Subcutaneous abdominal adipose tissue (tissue), 5 donors: ENCODE measurements at regions not wholly inside any gene's neighbourhood (a gene's known extent, or its start where the extent isn't known, plus 50 kb on each side); places are given as distances from the start of the nearest gene placed in this dataset.
A peak's percentile ranks its signal among the peaks of the same experiment; 100 is the strongest.
"Not testable (repeated sequence)": the region's sequence is repeated elsewhere in the genome, so short reads cannot be mapped to it uniquely, and the experiment has no call there.

Experiments used
- H3K27ac ChIP-seq: one replicate; pipeline ENCODE4 v1.7.0; 2013; ENCODE audit warnings: low read depth, mild to moderate bottlenecking, inconsistent platforms, low read length, moderate library complexity
- H3K27me3 ChIP-seq, 5 donors: one replicate each; pipeline ENCODE4 v1.7.0; 2013; ENCODE audit warnings: low read length in 5 of 5, inconsistent platforms in 1 of 5; ENCODE audit not compliant: control insufficient read depth in 5 of 5, insufficient read depth in 4 of 5
- H3K36me3 ChIP-seq, 5 donors: one replicate each; pipeline ENCODE4 v1.7.0; 2013; ENCODE audit warnings: low read length in 5 of 5; ENCODE audit not compliant: control insufficient read depth in 5 of 5, insufficient read depth in 5 of 5
- H3K4me1 ChIP-seq, 5 donors: one replicate each; pipeline ENCODE4 v1.7.0; 2013; ENCODE audit warnings: low read length in 5 of 5, mild to moderate bottlenecking in 3 of 5, moderate library complexity in 1 of 5; ENCODE audit not compliant: control insufficient read depth in 5 of 5, insufficient read depth in 5 of 5
- H3K4me3 ChIP-seq, 5 donors: one replicate each; pipeline ENCODE4 v1.7.0; 2013; ENCODE audit warnings: low read length in 5 of 5, low read depth in 1 of 5
- H3K9ac ChIP-seq, 5 donors: one replicate each; pipeline ENCODE4 v1.7.0; 2013; ENCODE audit warnings: low read length in 5 of 5, mild to moderate bottlenecking in 4 of 5, moderate library complexity in 3 of 5
- H3K9me3 ChIP-seq, 5 donors: one replicate each; pipeline ENCODE4 v1.7.0; 2013; ENCODE audit warnings: low read length in 5 of 5; ENCODE audit not compliant: control insufficient read depth in 5 of 5
- donor health status: healthy.
- donor health status: healthy.
- donor health status: healthy.
- donor health status: healthy.
- donor health status: healthy.

- Histone ChIP-seq H3K9me3 (no peaks in the 10 kb centered on the region), H3K4me1 (no peaks in the 10 kb centered on the region), H3K27me3 (no peaks in the 10 kb centered on the region), H3K4me3 (no peak overlapping the region), H3K36me3 (no peaks in the 10 kb centered on the region), H3K27ac (no peak overlapping the region), H3K9ac (no peak overlapping the region)
These were observed 119.7 kb downstream of the ACTBL2 start for GRCh38 chr5:57362951-57363350.

- no peaks in the 10 kb centered on the region for H3K4me1 ChIP-seq
- no peak overlapping the region for H3K27ac ChIP-seq
- H3K9ac ChIP-seq = no peak overlapping the region
- H3K9me3 ChIP-seq = no peaks in the 10 kb centered on the region
- H3K4me3 ChIP-seq = no peak overlapping the region
- H3K36me3 ChIP-seq = no peaks in the 10 kb centered on the region
- no peaks in the 10 kb centered on the region for H3K27me3 ChIP-seq
These were observed 121.7 kb downstream of the ACTBL2 start for GRCh38 chr5:57360871-57361270.

GRCh38 chr5:57358796-57359592 lies 123.6 kb downstream of the ACTBL2 start:
- Histone ChIP-seq H3K27ac (no peak overlapping the region), H3K36me3 (no peaks in the 10 kb centered on the region), H3K9me3 (no peaks in the 10 kb centered on the region), H3K4me3 (no peak overlapping the region), H3K27me3 (no peaks in the 10 kb centered on the region), H3K4me1 (no peaks in the 10 kb centered on the region), H3K9ac (no peak overlapping the region)

GRCh38 chr5:57356850-57357249 lies 125.8 kb downstream of the ACTBL2 start:
- not testable (repeated sequence) for H3K4me1 ChIP-seq, H3K27ac ChIP-seq, H3K9ac ChIP-seq, H3K27me3 ChIP-seq, H3K4me3 ChIP-seq, H3K9me3 ChIP-seq, H3K36me3 ChIP-seq

GRCh38 chr5:57349214-57349613 lies 133.4 kb downstream of the ACTBL2 start:
- Histone ChIP-seq H3K9me3 (peaks cover 0 to 4% (median 0%) of the 10 kb centered on the region in 5 donors), H3K27me3 (no peaks in the 10 kb centered on the region), H3K27ac (peak overlapping the region; percentile 26), H3K9ac (no peak overlapping the region), H3K36me3 (no peaks in the 10 kb centered on the region), H3K4me1 (peaks cover 1 to 23% (median 15%) of the 10 kb centered on the region in 5 donors), H3K4me3 (no peak overlapping the region)

GRCh38 chr5:57348376-57349140 lies 134.1 kb downstream of the ACTBL2 start:
- Histone ChIP-seq H3K27me3 (no peaks in the 10 kb centered on the region), H3K27ac (peak overlapping the region; percentile 26), H3K9me3 (peaks cover 0 to 4% (median 0%) of the 10 kb centered on the region in 5 donors), H3K9ac (no peak overlapping the region), H3K36me3 (no peaks in the 10 kb centered on the region), H3K4me3 (no peak overlapping the region), H3K4me1 (peaks cover 1 to 23% (median 15%) of the 10 kb centered on the region in 5 donors)

- Histone ChIP-seq H3K4me1 (peaks cover 1 to 23% (median 15%) of the 10 kb centered on the region in 5 donors), H3K9me3 (peaks cover 0 to 4% (median 0%) of the 10 kb centered on the region in 5 donors), H3K9ac (no peak overlapping the region), H3K27me3 (no peaks in the 10 kb centered on the region), H3K27ac (no peak overlapping the region), H3K4me3 (no peak overlapping the region), H3K36me3 (no peaks in the 10 kb centered on the region)
These were observed 136.3 kb downstream of the ACTBL2 start for GRCh38 chr5:57346328-57346727.

- Histone ChIP-seq H3K36me3 (no peaks in the 10 kb centered on the region), H3K9me3 (no peaks in the 10 kb centered on the region), H3K4me3 (no peak overlapping the region), H3K27ac (no peak overlapping the region), H3K4me1 (peaks cover 0 to 14% (median 10%) of the 10 kb centered on the region in 5 donors), H3K9ac (no peak overlapping the region), H3K27me3 (no peaks in the 10 kb centered on the region)
These were observed 141.1 kb downstream of the ACTBL2 start for GRCh38 chr5:57341380-57341979.

- H3K9ac ChIP-seq = no peak overlapping the region
- H3K36me3 ChIP-seq = no peaks in the 10 kb centered on the region
- no peak overlapping the region for H3K27ac ChIP-seq
- H3K4me3 ChIP-seq = no peak overlapping the region
- no peaks in the 10 kb centered on the region for H3K9me3 ChIP-seq
- H3K27me3 ChIP-seq = no peaks in the 10 kb centered on the region
- peaks cover 0 to 14% (median 10%) of the 10 kb centered on the region in 5 donors for H3K4me1 ChIP-seq
These were observed 141.9 kb downstream of the ACTBL2 start for GRCh38 chr5:57340681-57341080.

GRCh38 chr5:57339521-57339920 lies 143.1 kb downstream of the ACTBL2 start:
- Histone ChIP-seq H3K36me3 (no peaks in the 10 kb centered on the region), H3K27me3 (no peaks in the 10 kb centered on the region), H3K4me1 (peaks cover 0 to 14% (median 12%) of the 10 kb centered on the region in 5 donors), H3K4me3 (no peak overlapping the region), H3K9me3 (no peaks in the 10 kb centered on the region), H3K27ac (no peak overlapping the region), H3K9ac (no peak overlapping the region)
